WTC11 (cell line): ENCODE measurements at regions not wholly inside any gene's neighbourhood (a gene's known extent, or its start where the extent isn't known, plus 50 kb on each side); places are given as distances from the start of the nearest gene placed in this dataset.

Experiments used
- ATAC-seq: fragments of 200-7000 bp; cut with Tn5 transposase; 2 replicates; pipeline ENCODE4 v1.10.0; 2021; ENCODE audit warnings: mild to moderate bottlenecking, moderate library complexity
- CTCF ChIA-PET: fragments of 300-600 bp; sonication (Branson Sonifier 250); formaldehyde crosslinking; loops from one replicate; lab custom pipeline; 2021; ENCODE audit warnings: antibody characterized with exemption; lab: Charles Lee
- POLR2A ChIA-PET: fragments of 350-600 bp; sonication (Branson Sonifier 250); formaldehyde crosslinking; loops from one replicate; lab custom pipeline; 2021; ENCODE audit warnings: antibody characterized with exemption; lab: Charles Lee
- DNase-seq: peaks from one replicate; pipeline ENCODE4 v3.0.0; 2021; ENCODE audit warnings: low spot score
- H3K27ac Mint-ChIP-seq: 2 replicates; pipeline ENCODE4 v1.8.0; 2021; ENCODE audit warnings: mixed read lengths
- H3K27me3 Mint-ChIP-seq: 2 replicates; pipeline ENCODE4 v1.8.0; 2021; ENCODE audit warnings: low read depth, mild to moderate bottlenecking, moderate library complexity, mixed read lengths
- H3K36me3 Mint-ChIP-seq: 2 replicates; pipeline ENCODE4 v1.8.0; 2021; ENCODE audit warnings: mixed read lengths
- H3K4me1 Mint-ChIP-seq: 2 replicates; pipeline ENCODE4 v1.8.0; 2022; ENCODE audit warnings: mixed read lengths
- H3K4me3 Mint-ChIP-seq: 2 replicates; pipeline ENCODE4 v1.8.0; 2021; ENCODE audit warnings: mild to moderate bottlenecking, moderate library complexity, mixed read lengths
- H3K9me3 Mint-ChIP-seq: 2 replicates; pipeline ENCODE4 v1.8.0; 2021; ENCODE audit warnings: mixed read lengths
- GRHL2 ChIP-seq: fragments of 250-450 bp; sonication (Bioruptor Pico); IDR thresholded peaks from 2 replicates; pipeline ENCODE4 v1.8.0; 2022; ENCODE audit warnings: mild to moderate bottlenecking, moderate library complexity; ENCODE audit not compliant: insufficient replicate concordance, severe bottlenecking
- HMGA2 ChIP-seq: fragments of 250-450 bp; sonication (Bioruptor Pico); IDR thresholded peaks from 2 replicates; pipeline ENCODE4 v1.4.0; 2021; ENCODE audit warnings: mild to moderate bottlenecking, moderate library complexity
- KAT7 ChIP-seq: sonication (generic); formaldehyde crosslinking; IDR thresholded peaks from 2 replicates; pipeline ENCODE4 v1.8.1; 2023; ENCODE audit warnings: missing genetic modification reagents, mild to moderate bottlenecking, borderline replicate concordance
- MXD4 ChIP-seq: fragments of 250-450 bp; sonication (Bioruptor Pico); IDR thresholded peaks from 2 replicates; pipeline ENCODE4 v1.8.0; 2021; ENCODE audit warnings: mild to moderate bottlenecking, moderate library complexity, borderline replicate concordance
- NR2C2 ChIP-seq: sonication (generic); formaldehyde crosslinking; IDR thresholded peaks from 2 replicates; pipeline ENCODE4 v1.8.0; 2022; ENCODE audit warnings: mild to moderate bottlenecking, missing genetic modification reagents
- RELA ChIP-seq: sonication (generic); formaldehyde crosslinking; IDR thresholded peaks from 2 replicates; pipeline ENCODE4 v1.8.1; 2022; ENCODE audit warnings: missing genetic modification reagents, mild to moderate bottlenecking, borderline replicate concordance
- RORB ChIP-seq: fragments of 250-450 bp; sonication (Bioruptor Pico); IDR thresholded peaks from 2 replicates; pipeline ENCODE4 v1.9.0; 2021; ENCODE audit warnings: mild to moderate bottlenecking
- SOX15 ChIP-seq: fragments of 250-450 bp; sonication (Bioruptor Pico); IDR thresholded peaks from 2 replicates; pipeline ENCODE4 v1.9.0; 2021; ENCODE audit warnings: mild to moderate bottlenecking
- TCF7 ChIP-seq: sonication (generic); formaldehyde crosslinking; IDR thresholded peaks from 2 replicates; pipeline ENCODE4 v1.8.0; 2022; ENCODE audit warnings: mild to moderate bottlenecking, low read depth, missing genetic modification reagents, moderate library complexity
- ZNF219 ChIP-seq: sonication (generic); formaldehyde crosslinking; IDR thresholded peaks from 2 replicates; pipeline ENCODE4 v1.8.0; 2023; ENCODE audit warnings: missing genetic modification reagents, mild to moderate bottlenecking, borderline replicate concordance
- ZNF263 ChIP-seq: sonication (generic); formaldehyde crosslinking; IDR thresholded peaks from 2 replicates; pipeline ENCODE4 v1.8.1; 2022; ENCODE audit warnings: low read depth, mild to moderate bottlenecking, moderate library complexity, missing genetic modification reagents
- TF ChIP-seq, protein P1 (sequence below): sonication (generic); formaldehyde crosslinking; conservative IDR thresholded peaks from 2 replicates; pipeline ENCODE4 v1.8.1; 2023; ENCODE audit warnings: mild to moderate bottlenecking, low read depth, missing genetic modification reagents, moderate library complexity
- TF ChIP-seq, protein P2 (sequence below): sonication (generic); formaldehyde crosslinking; IDR thresholded peaks from 2 replicates; pipeline ENCODE4 v1.8.1; 2023; ENCODE audit warnings: mild to moderate bottlenecking, missing genetic modification reagents
- TF ChIP-seq, protein P3 (sequence below): sonication (generic); formaldehyde crosslinking; IDR thresholded peaks from 2 replicates; pipeline ENCODE4 v1.8.1; 2022; ENCODE audit warnings: mild to moderate bottlenecking, missing genetic modification reagents, moderate library complexity, borderline replicate concordance
- TF ChIP-seq, protein P4 (sequence below): fragments of 250-450 bp; sonication (Bioruptor Pico); IDR thresholded peaks from 2 replicates; pipeline ENCODE4 v2.1.2; 2022; ENCODE audit warnings: mild to moderate bottlenecking, moderate library complexity
- TF ChIP-seq, protein P5 (sequence below): fragments of 250-450 bp; sonication (Bioruptor Pico); IDR thresholded peaks from 2 replicates; pipeline ENCODE4 v1.9.0; 2021; ENCODE audit warnings: mild to moderate bottlenecking
- TF ChIP-seq, protein P6 (sequence below): fragments of 250-450 bp; sonication (Bioruptor Pico); IDR thresholded peaks from 2 replicates; pipeline ENCODE4 v1.8.0; 2021; ENCODE audit warnings: mild to moderate bottlenecking
- TF ChIP-seq, protein P7 (sequence below): sonication (generic); formaldehyde crosslinking; IDR thresholded peaks from 2 replicates; pipeline ENCODE4 v1.8.0; 2023; ENCODE audit warnings: mild to moderate bottlenecking, missing genetic modification reagents
- TF ChIP-seq, protein P8 (sequence below): sonication (generic); formaldehyde crosslinking; IDR thresholded peaks from 2 replicates; pipeline ENCODE4 v1.8.0; 2023; ENCODE audit warnings: missing genetic modification reagents

DNA sequence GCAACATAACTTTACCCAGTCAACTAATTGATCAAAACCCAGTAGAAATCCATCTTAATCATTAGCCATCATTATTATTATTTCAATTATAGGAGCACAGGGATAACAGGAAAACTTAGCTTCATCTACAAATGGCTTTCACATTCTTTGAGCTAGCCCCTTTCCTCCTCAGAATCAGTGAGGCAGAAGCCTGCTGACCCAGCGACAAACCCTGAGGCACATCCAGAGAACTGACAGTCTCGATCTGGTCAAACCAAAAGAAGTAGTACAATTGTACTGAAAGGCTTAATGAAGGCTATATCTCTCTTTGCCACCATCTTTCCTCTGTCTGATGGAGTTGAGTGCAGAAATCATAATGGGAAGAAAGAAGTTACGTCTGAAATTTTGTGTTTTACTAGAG lies 109.8 kb upstream of the ARID2 start:
- H3K36me3 Mint-ChIP-seq = no peaks in the 10 kb centered on the region
- no peaks in the 10 kb centered on the region for H3K27me3 Mint-ChIP-seq
- ChIA-PET CTCF (no interaction called here), POLR2A (no interaction called here)
- TF ChIP-seq RELA (CRISPR knock-in tag) (no peak), RORB (CRISPR knock-in tag) (no peak), TCF7 (CRISPR knock-in tag) (no peak)
- TF ChIP-seq, protein P1, sequence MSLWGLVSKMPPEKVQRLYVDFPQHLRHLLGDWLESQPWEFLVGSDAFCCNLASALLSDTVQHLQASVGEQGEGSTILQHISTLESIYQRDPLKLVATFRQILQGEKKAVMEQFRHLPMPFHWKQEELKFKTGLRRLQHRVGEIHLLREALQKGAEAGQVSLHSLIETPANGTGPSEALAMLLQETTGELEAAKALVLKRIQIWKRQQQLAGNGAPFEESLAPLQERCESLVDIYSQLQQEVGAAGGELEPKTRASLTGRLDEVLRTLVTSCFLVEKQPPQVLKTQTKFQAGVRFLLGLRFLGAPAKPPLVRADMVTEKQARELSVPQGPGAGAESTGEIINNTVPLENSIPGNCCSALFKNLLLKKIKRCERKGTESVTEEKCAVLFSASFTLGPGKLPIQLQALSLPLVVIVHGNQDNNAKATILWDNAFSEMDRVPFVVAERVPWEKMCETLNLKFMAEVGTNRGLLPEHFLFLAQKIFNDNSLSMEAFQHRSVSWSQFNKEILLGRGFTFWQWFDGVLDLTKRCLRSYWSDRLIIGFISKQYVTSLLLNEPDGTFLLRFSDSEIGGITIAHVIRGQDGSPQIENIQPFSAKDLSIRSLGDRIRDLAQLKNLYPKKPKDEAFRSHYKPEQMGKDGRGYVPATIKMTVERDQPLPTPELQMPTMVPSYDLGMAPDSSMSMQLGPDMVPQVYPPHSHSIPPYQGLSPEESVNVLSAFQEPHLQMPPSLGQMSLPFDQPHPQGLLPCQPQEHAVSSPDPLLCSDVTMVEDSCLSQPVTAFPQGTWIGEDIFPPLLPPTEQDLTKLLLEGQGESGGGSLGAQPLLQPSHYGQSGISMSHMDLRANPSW (CRISPR knock-in tag) = no peak
- TF ChIP-seq, protein P2, sequence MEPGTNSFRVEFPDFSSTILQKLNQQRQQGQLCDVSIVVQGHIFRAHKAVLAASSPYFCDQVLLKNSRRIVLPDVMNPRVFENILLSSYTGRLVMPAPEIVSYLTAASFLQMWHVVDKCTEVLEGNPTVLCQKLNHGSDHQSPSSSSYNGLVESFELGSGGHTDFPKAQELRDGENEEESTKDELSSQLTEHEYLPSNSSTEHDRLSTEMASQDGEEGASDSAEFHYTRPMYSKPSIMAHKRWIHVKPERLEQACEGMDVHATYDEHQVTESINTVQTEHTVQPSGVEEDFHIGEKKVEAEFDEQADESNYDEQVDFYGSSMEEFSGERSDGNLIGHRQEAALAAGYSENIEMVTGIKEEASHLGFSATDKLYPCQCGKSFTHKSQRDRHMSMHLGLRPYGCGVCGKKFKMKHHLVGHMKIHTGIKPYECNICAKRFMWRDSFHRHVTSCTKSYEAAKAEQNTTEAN (CRISPR knock-in tag) = no peak
- no peak for DNase-seq
- peaks cover 3% of the 10 kb centered on the region for H3K9me3 Mint-ChIP-seq
- no peaks in the 10 kb centered on the region for H3K4me1 Mint-ChIP-seq
- no peak overlapping the region for H3K4me3 Mint-ChIP-seq
- no peak overlapping the region for H3K27ac Mint-ChIP-seq
- ATAC-seq = no peak

DNA sequence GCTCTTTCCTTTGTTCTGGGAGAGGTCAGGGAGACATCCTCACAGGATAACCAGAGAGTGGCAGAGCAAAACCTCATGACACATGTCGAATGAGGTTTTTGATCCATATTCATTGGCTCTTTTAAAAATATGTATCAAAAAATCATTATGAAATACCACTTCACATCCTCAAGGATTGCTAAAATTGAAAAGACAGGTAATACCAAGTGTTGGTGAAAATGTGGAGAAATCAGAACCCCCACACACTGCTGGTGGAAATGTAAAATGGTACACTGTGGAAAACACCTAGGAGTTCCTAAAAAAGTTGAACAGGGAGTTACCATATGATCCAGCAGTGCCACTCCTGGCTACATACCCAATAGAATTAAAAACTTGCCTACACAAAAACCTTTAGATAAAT lies 107.8 kb upstream of the ARID2 start:
- Mint-ChIP-seq H3K36me3 (no peaks in the 10 kb centered on the region), H3K4me3 (no peak overlapping the region), H3K27ac (no peak overlapping the region), H3K4me1 (no peaks in the 10 kb centered on the region), H3K9me3 (peaks cover 3% of the 10 kb centered on the region), H3K27me3 (no peaks in the 10 kb centered on the region)
- ATAC-seq (no peak), DNase-seq (no peak)
- POLR2A ChIA-PET = no interaction called here
- CTCF ChIA-PET = no interaction called here
- TF ChIP-seq, protein P2 (CRISPR knock-in tag) = no peak
- no peak for TF ChIP-seq GRHL2 (CRISPR knock-in tag)
- TF ChIP-seq SOX15 (CRISPR knock-in tag) = no peak
- no peak for TF ChIP-seq HMGA2
- TF ChIP-seq, protein P3, sequence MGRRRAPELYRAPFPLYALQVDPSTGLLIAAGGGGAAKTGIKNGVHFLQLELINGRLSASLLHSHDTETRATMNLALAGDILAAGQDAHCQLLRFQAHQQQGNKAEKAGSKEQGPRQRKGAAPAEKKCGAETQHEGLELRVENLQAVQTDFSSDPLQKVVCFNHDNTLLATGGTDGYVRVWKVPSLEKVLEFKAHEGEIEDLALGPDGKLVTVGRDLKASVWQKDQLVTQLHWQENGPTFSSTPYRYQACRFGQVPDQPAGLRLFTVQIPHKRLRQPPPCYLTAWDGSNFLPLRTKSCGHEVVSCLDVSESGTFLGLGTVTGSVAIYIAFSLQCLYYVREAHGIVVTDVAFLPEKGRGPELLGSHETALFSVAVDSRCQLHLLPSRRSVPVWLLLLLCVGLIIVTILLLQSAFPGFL (CRISPR knock-in tag) = no peak
- TF ChIP-seq, protein P4, sequence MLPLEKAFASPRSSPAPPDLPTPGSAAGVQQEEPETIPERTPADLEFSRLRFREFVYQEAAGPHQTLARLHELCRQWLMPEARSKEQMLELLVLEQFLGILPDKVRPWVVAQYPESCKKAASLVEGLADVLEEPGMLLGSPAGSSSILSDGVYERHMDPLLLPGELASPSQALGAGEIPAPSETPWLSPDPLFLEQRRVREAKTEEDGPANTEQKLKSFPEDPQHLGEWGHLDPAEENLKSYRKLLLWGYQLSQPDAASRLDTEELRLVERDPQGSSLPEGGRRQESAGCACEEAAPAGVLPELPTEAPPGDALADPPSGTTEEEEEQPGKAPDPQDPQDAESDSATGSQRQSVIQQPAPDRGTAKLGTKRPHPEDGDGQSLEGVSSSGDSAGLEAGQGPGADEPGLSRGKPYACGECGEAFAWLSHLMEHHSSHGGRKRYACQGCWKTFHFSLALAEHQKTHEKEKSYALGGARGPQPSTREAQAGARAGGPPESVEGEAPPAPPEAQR (CRISPR knock-in tag) = no peak
- TF ChIP-seq, protein P5, sequence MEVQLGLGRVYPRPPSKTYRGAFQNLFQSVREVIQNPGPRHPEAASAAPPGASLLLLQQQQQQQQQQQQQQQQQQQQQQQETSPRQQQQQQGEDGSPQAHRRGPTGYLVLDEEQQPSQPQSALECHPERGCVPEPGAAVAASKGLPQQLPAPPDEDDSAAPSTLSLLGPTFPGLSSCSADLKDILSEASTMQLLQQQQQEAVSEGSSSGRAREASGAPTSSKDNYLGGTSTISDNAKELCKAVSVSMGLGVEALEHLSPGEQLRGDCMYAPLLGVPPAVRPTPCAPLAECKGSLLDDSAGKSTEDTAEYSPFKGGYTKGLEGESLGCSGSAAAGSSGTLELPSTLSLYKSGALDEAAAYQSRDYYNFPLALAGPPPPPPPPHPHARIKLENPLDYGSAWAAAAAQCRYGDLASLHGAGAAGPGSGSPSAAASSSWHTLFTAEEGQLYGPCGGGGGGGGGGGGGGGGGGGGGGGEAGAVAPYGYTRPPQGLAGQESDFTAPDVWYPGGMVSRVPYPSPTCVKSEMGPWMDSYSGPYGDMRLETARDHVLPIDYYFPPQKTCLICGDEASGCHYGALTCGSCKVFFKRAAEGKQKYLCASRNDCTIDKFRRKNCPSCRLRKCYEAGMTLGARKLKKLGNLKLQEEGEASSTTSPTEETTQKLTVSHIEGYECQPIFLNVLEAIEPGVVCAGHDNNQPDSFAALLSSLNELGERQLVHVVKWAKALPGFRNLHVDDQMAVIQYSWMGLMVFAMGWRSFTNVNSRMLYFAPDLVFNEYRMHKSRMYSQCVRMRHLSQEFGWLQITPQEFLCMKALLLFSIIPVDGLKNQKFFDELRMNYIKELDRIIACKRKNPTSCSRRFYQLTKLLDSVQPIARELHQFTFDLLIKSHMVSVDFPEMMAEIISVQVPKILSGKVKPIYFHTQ (CRISPR knock-in tag) = no peak
- no peak for TF ChIP-seq TCF7 (CRISPR knock-in tag)
- TF ChIP-seq MXD4 (CRISPR knock-in tag) = no peak
- no peak for TF ChIP-seq KAT7 (CRISPR knock-in tag)
- TF ChIP-seq NR2C2 (CRISPR knock-in tag) = no peak
- TF ChIP-seq, protein P6, sequence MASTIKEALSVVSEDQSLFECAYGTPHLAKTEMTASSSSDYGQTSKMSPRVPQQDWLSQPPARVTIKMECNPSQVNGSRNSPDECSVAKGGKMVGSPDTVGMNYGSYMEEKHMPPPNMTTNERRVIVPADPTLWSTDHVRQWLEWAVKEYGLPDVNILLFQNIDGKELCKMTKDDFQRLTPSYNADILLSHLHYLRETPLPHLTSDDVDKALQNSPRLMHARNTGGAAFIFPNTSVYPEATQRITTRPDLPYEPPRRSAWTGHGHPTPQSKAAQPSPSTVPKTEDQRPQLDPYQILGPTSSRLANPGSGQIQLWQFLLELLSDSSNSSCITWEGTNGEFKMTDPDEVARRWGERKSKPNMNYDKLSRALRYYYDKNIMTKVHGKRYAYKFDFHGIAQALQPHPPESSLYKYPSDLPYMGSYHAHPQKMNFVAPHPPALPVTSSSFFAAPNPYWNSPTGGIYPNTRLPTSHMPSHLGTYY (CRISPR knock-in tag) = no peak
- no peak for TF ChIP-seq ZNF263 (CRISPR knock-in tag)
- no peak for TF ChIP-seq ZNF219
- TF ChIP-seq, protein P7, sequence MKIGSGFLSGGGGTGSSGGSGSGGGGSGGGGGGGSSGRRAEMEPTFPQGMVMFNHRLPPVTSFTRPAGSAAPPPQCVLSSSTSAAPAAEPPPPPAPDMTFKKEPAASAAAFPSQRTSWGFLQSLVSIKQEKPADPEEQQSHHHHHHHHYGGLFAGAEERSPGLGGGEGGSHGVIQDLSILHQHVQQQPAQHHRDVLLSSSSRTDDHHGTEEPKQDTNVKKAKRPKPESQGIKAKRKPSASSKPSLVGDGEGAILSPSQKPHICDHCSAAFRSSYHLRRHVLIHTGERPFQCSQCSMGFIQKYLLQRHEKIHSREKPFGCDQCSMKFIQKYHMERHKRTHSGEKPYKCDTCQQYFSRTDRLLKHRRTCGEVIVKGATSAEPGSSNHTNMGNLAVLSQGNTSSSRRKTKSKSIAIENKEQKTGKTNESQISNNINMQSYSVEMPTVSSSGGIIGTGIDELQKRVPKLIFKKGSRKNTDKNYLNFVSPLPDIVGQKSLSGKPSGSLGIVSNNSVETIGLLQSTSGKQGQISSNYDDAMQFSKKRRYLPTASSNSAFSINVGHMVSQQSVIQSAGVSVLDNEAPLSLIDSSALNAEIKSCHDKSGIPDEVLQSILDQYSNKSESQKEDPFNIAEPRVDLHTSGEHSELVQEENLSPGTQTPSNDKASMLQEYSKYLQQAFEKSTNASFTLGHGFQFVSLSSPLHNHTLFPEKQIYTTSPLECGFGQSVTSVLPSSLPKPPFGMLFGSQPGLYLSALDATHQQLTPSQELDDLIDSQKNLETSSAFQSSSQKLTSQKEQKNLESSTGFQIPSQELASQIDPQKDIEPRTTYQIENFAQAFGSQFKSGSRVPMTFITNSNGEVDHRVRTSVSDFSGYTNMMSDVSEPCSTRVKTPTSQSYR (CRISPR knock-in tag) = no peak
- TF ChIP-seq, protein P8, sequence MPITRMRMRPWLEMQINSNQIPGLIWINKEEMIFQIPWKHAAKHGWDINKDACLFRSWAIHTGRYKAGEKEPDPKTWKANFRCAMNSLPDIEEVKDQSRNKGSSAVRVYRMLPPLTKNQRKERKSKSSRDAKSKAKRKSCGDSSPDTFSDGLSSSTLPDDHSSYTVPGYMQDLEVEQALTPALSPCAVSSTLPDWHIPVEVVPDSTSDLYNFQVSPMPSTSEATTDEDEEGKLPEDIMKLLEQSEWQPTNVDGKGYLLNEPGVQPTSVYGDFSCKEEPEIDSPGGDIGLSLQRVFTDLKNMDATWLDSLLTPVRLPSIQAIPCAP (CRISPR knock-in tag) = no peak
